Gastroesophageal sphincter (tissue), 4 donors: ENCODE measurements at regions not wholly inside any gene's neighbourhood (a gene's known extent, or its start where the extent isn't known, plus 50 kb on each side); places are given as distances from the start of the nearest gene placed in this dataset.

Experiments used
- ATAC-seq: fragments of 150-250 bp; one replicate; pipeline ENCODE4 v1.9.1; 2016; ENCODE audit warnings: mild to moderate bottlenecking, moderate library complexity
- H3K27ac ChIP-seq, 4 donors: fragments of 200-600 bp; sonication (generic) in 3 of 4; 1 replicate in 3 of 4; 2 replicates in 1 of 4; pipeline ENCODE4 v1.5.1; 2016 to 2019
- H3K27me3 ChIP-seq: fragments of 200-600 bp; sonication (generic); one replicate; pipeline ENCODE4 v1.5.1; 2019
- H3K36me3 ChIP-seq, 2 donors: fragments of 200-600 bp; sonication (generic); one replicate each; pipeline ENCODE4 v1.5.1; 2019; ENCODE audit warnings: control low read depth in 1 of 2
- H3K4me1 ChIP-seq, 3 donors: fragments of 200-600 bp; sonication (generic); 1 replicate in 2 of 3; 2 replicates in 1 of 3; pipeline ENCODE4 v1.5.1; 2016 to 2019; ENCODE audit warnings: control low read depth in 2 of 3
- H3K4me3 ChIP-seq, 2 donors: fragments of 200-600 bp; sonication (generic); one replicate each; pipeline ENCODE4 v1.5.1; 2019; ENCODE audit warnings: mild to moderate bottlenecking in 1 of 2, moderate library complexity in 1 of 2
- H3K9me3 ChIP-seq, 3 donors: fragments of 200-600 bp; sonication (generic); one replicate each; pipeline ENCODE4 v1.5.1; 2017 to 2019; ENCODE audit warnings: control low read depth in 2 of 3
- CTCF ChIP-seq, 4 experiments: fragments of 200-600 bp in 2 of 4; fragments of 450-650 bp in 2 of 4; sonication (generic) in 1 of 4; IDR thresholded peaks; one replicate each; pipeline ENCODE4 v1.5.1; 2017 to 2019; ENCODE audit warnings: antibody characterized with exemption in 4 of 4, mild to moderate bottlenecking in 2 of 4, moderate library complexity in 2 of 4
- EP300 ChIP-seq: sonication (generic); formaldehyde crosslinking; IDR thresholded peaks from one replicate; pipeline ENCODE4 v1.6.1; 2017; ENCODE audit warnings: antibody characterized with exemption, mild to moderate bottlenecking
- POLR2A ChIP-seq, 2 donors: fragments of 450-650 bp; IDR thresholded peaks; one replicate each; pipeline ENCODE4 v1.6.1; 2017; ENCODE audit warnings: antibody characterized with exemption in 2 of 2, mild to moderate bottlenecking in 2 of 2, moderate library complexity in 1 of 2
- POLR2AphosphoS5 ChIP-seq: sonication (generic); formaldehyde crosslinking; IDR thresholded peaks from one replicate; pipeline ENCODE4 v1.6.1; 2017; ENCODE audit warnings: antibody characterized with exemption
- WGBS, 2 donors: methylation state at CpG; one replicate each; pipeline ENCODE4 v1.1.5; 2018; ENCODE audit warnings: low coverage in 1 of 2; 5-methylcytosine and 5-hydroxymethylcytosine counted together

GRCh38 chr6:143007646-143008045 is 53.0 kb upstream of the AIG1 start:
- WGBS, 2 donors: 48 to 62% methylated on average over 4 of the region's 4 CpGs
- no peaks in the 10 kb centered on the region for H3K36me3 ChIP-seq
- no peaks in the 10 kb centered on the region for H3K4me1 ChIP-seq
- TF ChIP-seq EP300 (no peak), POLR2AphosphoS5 (no peak), CTCF (IDR thresholded peaks at IDR 0.05) (no peak), POLR2A (IDR thresholded peaks at IDR 0.05) (no peak)
- H3K27ac ChIP-seq: no peak overlapping the region
- no peak overlapping the region for H3K4me3 ChIP-seq
- no peaks in the 10 kb centered on the region for H3K9me3 ChIP-seq
- H3K27me3 ChIP-seq: no peaks in the 10 kb centered on the region
- ATAC-seq: peak; percentile 60

GRCh38 chr6:143009851-143010250 is 50.8 kb upstream of the AIG1 start:
- Histone ChIP-seq H3K9me3 (no peaks in the 10 kb centered on the region), H3K4me3 (no peak overlapping the region), H3K27ac (no peak overlapping the region), H3K36me3 (no peaks in the 10 kb centered on the region), H3K4me1 (no peaks in the 10 kb centered on the region), H3K27me3 (no peaks in the 10 kb centered on the region)
- ATAC-seq: no peak
- TF ChIP-seq EP300: no peak
- no peak for TF ChIP-seq CTCF (IDR thresholded peaks at IDR 0.05)
- no peak for TF ChIP-seq POLR2AphosphoS5
- no peak for TF ChIP-seq POLR2A (IDR thresholded peaks at IDR 0.05)
- 79 to 97% methylated on average over 3 of the region's 3 CpGs for WGBS, 2 donors
